Endothelial cell of umbilical vein (primary cell): ENCODE measurements at regions not wholly inside any gene's neighbourhood (a gene's known extent, or its start where the extent isn't known, plus 50 kb on each side); places are given as distances from the start of the nearest gene placed in this dataset.

Source experiments
- GATA2 ChIP-seq: IDR thresholded peaks from 2 replicates; pipeline ENCODE4 v1.7.0; 2011; ENCODE audit warnings: low read depth, mild to moderate bottlenecking, moderate library complexity, mixed read lengths, low read length; ENCODE audit not compliant: insufficient read length, insufficient read depth
- JUN ChIP-seq: IDR thresholded peaks from 2 replicates; pipeline ENCODE4 v1.6.1; 2011; ENCODE audit warnings: borderline replicate concordance, low read depth; ENCODE audit not compliant: insufficient read length, insufficient read depth
- POLR2A ChIP-seq: IDR thresholded peaks from 2 replicates; pipeline ENCODE4 v1.6.1; 2012; ENCODE audit warnings: low read depth, mild to moderate bottlenecking, control low read depth, low read length
- TF ChIP-seq, protein P1 (sequence below), 2 donors: IDR thresholded peaks; 1 replicate in 1 of 2; 2 replicates in 1 of 2; pipeline ENCODE4 v1.5.1; 2011; ENCODE audit warnings: low read length in 2 of 2, mild to moderate bottlenecking in 2 of 2, moderate library complexity in 2 of 2, control low read depth in 1 of 2, inconsistent platforms in 1 of 2, low read depth in 1 of 2; ENCODE audit not compliant: insufficient read depth in 1 of 2; ENCODE audit errors: extremely low read depth in 1 of 2

DNA sequence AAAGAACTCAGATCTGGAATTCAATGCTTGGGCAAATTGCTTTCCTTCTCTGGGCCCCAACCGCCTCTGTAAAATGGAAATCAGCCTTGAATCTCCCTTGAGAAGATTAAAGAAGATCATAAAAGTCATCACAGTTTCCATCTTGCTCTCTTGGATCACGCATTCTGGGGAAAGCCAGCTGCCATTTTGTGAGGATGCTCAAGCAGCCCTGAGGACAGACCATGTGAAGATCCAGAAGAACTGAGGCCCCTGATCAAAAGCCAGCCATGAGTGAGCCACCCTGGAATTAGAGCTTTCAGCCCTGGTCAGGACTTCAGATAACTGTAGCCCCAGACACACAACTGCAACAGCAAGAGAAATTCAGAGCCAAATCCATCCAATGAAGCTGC lies 229.3 kb downstream of the MN1 start:
- no peak for TF ChIP-seq JUN
- no peak for TF ChIP-seq GATA2
- TF ChIP-seq POLR2A: no peak
- TF ChIP-seq, protein P1, sequence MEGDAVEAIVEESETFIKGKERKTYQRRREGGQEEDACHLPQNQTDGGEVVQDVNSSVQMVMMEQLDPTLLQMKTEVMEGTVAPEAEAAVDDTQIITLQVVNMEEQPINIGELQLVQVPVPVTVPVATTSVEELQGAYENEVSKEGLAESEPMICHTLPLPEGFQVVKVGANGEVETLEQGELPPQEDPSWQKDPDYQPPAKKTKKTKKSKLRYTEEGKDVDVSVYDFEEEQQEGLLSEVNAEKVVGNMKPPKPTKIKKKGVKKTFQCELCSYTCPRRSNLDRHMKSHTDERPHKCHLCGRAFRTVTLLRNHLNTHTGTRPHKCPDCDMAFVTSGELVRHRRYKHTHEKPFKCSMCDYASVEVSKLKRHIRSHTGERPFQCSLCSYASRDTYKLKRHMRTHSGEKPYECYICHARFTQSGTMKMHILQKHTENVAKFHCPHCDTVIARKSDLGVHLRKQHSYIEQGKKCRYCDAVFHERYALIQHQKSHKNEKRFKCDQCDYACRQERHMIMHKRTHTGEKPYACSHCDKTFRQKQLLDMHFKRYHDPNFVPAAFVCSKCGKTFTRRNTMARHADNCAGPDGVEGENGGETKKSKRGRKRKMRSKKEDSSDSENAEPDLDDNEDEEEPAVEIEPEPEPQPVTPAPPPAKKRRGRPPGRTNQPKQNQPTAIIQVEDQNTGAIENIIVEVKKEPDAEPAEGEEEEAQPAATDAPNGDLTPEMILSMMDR (IDR thresholded peaks at IDR 0.05; ENCODE audit: extremely low read depth in 1 of 2, insufficient read depth in 1 of 2, low read depth in 1 of 2, low read length in 2 of 2): no peak
